ENCODE measurements at regions not wholly inside any gene's neighbourhood (a gene's known extent, or its start where the extent isn't known, plus 50 kb on each side); places are given as distances from the start of the nearest gene placed in this dataset.
"Not testable (repeated sequence)": the region's sequence is repeated elsewhere in the genome, so short reads cannot be mapped to it uniquely, and the experiment has no call there.

DNA sequence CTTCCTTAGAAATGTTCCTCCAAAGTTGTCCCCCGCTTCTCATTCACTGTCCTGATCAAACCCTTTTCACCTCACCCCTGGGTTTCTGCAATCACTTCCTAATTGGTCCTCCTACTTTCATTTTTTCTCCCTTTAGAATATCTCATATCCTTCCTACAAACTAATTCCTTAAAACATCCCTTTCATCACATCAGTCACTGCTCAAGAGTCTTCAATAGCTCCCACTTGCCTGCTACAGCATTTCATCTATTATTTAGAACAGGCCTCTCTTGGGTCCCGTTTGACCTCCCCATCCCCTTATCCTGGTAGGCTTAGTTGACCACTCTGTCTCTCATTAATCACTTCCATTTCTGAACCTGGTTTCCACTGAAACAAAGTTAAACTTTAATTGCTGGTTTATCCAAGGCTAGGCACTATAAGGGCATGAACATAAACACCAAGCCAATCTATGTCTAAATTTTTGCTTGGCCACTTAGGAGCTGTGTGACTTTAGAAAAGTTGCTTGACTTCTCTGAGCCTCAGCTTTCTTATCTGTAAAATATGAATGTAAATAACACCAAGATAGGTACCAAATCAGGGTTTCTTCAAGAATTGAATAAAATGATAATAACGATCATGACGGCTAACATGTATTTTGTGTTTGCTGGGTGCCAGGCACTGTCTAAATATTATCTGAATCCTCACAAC, 202.1 kb upstream of the WWC1 start:
- DNase-seq (ENCODE audit: low spot score) = no peak
- no peak for TF ChIP-seq CTCF (IDR thresholded peaks at IDR 0.05; ENCODE audit: extremely low read depth, insufficient read depth, missing control alignments)
- in situ Hi-C loops (cut with MboI; ENCODE audit: low pct_unique_long_range_greater_than_20kb, low sequenced_read_pairs, unreplicated experiment) = no loop called here

- in situ Hi-C loops (cut with MboI; ENCODE audit: low pct_unique_long_range_greater_than_20kb, low sequenced_read_pairs, unreplicated experiment) = no loop called here
- DNase-seq (ENCODE audit: low spot score) = no peak
- no peak for TF ChIP-seq CTCF (IDR thresholded peaks at IDR 0.05; ENCODE audit: extremely low read depth, insufficient read depth, missing control alignments)
Measured at GRCh38 chr5:168092209-168093185, 198.9 kb upstream of the WWC1 start.

- in situ Hi-C loops (cut with MboI; ENCODE audit: low pct_unique_long_range_greater_than_20kb, low sequenced_read_pairs, unreplicated experiment) = no loop called here
- TF ChIP-seq CTCF (IDR thresholded peaks at IDR 0.05; ENCODE audit: extremely low read depth, insufficient read depth, missing control alignments) = no peak
- DNase-seq (ENCODE audit: low spot score) = no peak
Measured at GRCh38 chr5:168093200-168093910, 198.1 kb upstream of the WWC1 start.

GRCh38 chr5:168096525-168096924, 194.9 kb upstream of the WWC1 start:
- TF ChIP-seq CTCF (IDR thresholded peaks at IDR 0.05; ENCODE audit: extremely low read depth, insufficient read depth, missing control alignments) = no peak
- no peak for DNase-seq (ENCODE audit: low spot score)
- in situ Hi-C loops (cut with MboI; ENCODE audit: low pct_unique_long_range_greater_than_20kb, low sequenced_read_pairs, unreplicated experiment) = no loop called here

DNA sequence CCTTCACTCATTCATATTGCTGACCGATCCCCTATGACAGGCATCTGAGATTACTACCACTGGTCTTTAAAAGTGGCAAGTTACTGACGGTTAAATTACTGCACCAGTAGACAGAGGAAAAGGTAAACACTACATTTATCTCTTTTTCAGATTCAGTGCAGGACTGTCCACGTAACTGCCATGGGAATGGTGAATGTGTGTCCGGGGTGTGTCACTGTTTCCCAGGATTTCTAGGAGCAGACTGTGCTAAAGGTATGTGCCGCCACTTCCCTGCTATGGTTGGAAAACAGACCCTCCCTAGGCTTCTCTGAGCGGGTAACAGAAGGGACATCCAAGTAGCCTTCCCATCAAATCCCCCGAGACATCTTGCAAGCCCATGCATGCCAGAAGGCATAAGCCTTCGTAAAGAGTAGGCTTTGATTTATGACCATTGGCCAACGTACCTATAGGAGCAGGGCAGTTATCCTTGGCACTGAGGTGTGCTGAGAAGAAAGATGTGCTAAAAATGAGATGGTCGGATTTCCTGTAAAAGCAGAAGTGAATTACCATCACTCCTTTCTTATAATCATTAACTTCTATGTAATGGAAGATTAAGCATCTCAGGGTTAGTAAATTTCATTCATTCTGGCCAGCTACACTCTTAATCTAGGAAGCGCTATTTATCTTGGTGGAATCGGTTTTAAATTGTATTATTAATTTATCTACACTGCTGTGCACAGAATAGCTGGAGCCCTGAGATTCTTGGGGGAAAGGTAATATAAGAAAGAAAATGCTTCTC, 193.4 kb upstream of the WWC1 start:
- in situ Hi-C loops (cut with MboI; ENCODE audit: low pct_unique_long_range_greater_than_20kb, low sequenced_read_pairs, unreplicated experiment) = no loop called here
- no peak for TF ChIP-seq CTCF (IDR thresholded peaks at IDR 0.05; ENCODE audit: extremely low read depth, insufficient read depth, missing control alignments)
- no peak for DNase-seq (ENCODE audit: low spot score)

DNA sequence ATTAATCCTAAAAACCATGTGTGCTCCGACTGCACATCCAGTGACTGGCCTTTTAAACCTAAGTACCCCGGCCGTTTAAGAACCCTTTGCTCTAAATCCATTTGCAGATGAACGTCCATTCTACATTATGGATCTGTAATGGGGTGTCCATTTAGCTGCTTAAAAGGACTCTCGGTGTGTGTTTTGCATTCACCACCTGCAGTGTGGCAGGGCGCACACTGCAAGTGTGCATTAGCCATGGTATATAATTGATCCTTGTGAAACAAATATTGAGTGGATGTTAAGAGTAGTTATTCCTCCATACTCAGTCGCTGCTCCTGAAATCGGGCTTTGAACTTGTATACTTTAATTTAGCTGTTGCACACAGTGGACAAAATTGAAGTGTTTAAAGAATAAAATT, 190.1 kb upstream of the WWC1 start:
- in situ Hi-C loops (cut with MboI; ENCODE audit: low pct_unique_long_range_greater_than_20kb, low sequenced_read_pairs, unreplicated experiment) = no loop called here

GRCh38 chr5:168103018-168103417, 188.4 kb upstream of the WWC1 start:
- DNase-seq (ENCODE audit: low spot score); in situ Hi-C loops (cut with MboI; ENCODE audit: low pct_unique_long_range_greater_than_20kb, low sequenced_read_pairs, unreplicated experiment): not testable (repeated sequence)

More for the DNA sequence above, 190.1 kb upstream of the WWC1 start:
- DNase-seq (ENCODE audit: low spot score) = no peak
- no peak for TF ChIP-seq CTCF (IDR thresholded peaks at IDR 0.05; ENCODE audit: extremely low read depth, insufficient read depth, missing control alignments)
